ENCODE measurements at regions not wholly inside any gene's neighbourhood (a gene's known extent, or its start where the extent isn't known, plus 50 kb on each side); places are given as distances from the start of the nearest gene placed in this dataset.
"Not testable (repeated sequence)": the region's sequence is repeated elsewhere in the genome, so short reads cannot be mapped to it uniquely, and the experiment has no call there.

- H3K4me1 Mint-ChIP-seq (ENCODE audit: low read depth), result not testable (repeated sequence)
Observed at GRCh38 chr15:88965097-88965496, 51.9 kb upstream of the MFGE8 start.

DNA sequence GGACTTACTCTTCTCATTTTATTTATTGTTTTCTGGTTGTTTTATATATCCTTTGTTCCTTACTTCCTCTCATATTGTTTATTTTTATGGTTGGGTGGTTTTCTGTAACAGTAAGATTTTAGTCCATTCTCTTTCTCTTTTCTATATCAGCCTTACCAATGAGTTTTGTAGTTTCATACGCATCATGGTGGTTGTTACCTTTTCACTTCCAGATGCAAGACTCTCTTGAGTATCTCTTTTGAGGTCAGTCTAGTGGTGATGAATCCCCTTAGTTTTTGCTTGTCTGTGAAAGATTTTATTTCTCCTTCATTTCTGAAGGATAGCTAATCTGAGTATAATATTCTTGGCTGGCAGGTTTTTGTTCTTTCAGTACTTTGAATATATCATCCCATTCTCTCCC is 57.1 kb upstream of the MFGE8 start:
- Mint-ChIP-seq H3K27me3 (ENCODE audit: low read depth) (no peaks in the 10 kb centered on the region), H3K27ac (no peak overlapping the region), H3K4me1 (ENCODE audit: low read depth) (no peaks in the 10 kb centered on the region), H3K36me3 (ENCODE audit: low read depth) (no peaks in the 10 kb centered on the region), H3K9me3 (ENCODE audit: insufficient read depth) (peaks cover 7% of the 10 kb centered on the region), H3K4me3 (no peak overlapping the region)
- ChIA-PET CTCF (no interaction called here), POLR2A (interaction anchor here (0.6 kb wide), 1 partner anchor 557 kb away, joined by 3 read pairs; no protein-coding TSS in a partner anchor)
- ATAC-seq, result no peak
- no peak for DNase-seq

More at GRCh38 chr15:88965097-88965496, 51.9 kb upstream of the MFGE8 start:
- H3K36me3 Mint-ChIP-seq (ENCODE audit: low read depth); POLR2A ChIA-PET; CTCF ChIA-PET; DNase-seq; ATAC-seq; H3K27me3 Mint-ChIP-seq (ENCODE audit: low read depth); H3K4me3 Mint-ChIP-seq; H3K27ac Mint-ChIP-seq: not testable (repeated sequence)
- H3K9me3 Mint-ChIP-seq (ENCODE audit: insufficient read depth), result peaks cover 10% of the 10 kb centered on the region

DNA sequence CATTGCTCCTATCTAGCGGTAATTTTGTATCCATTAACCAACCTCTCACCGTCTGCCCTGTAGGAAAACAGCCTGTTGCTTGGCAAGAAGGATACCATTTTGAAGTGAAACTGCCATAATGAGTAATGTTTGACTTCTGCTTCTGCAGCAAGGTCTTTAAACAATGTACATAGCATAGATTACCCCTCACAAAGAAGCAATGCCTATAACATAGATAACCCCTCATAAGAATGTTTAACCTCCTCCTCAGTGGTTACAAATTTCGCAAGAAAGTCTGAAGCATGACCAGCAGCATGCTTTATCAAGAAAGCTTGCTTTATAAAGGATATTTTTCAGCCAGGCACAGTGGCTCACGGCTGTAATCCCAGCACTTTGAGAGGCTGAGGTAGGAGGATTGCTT is 61.2 kb upstream of the MFGE8 start:
- no peak for ATAC-seq
- no peaks in the 10 kb centered on the region for H3K4me1 Mint-ChIP-seq (ENCODE audit: low read depth)
- H3K4me3 Mint-ChIP-seq, result no peak overlapping the region
- ChIA-PET POLR2A (no interaction called here), CTCF (interaction anchor here (1.4 kb wide), 1 partner anchor 69 kb away, joined by 4 read pairs; no protein-coding TSS in a partner anchor)
- no peak overlapping the region for H3K27ac Mint-ChIP-seq
- no peak for DNase-seq
- H3K9me3 Mint-ChIP-seq (ENCODE audit: insufficient read depth), result peaks cover 3% of the 10 kb centered on the region
- no peaks in the 10 kb centered on the region for H3K36me3 Mint-ChIP-seq (ENCODE audit: low read depth)
- peaks cover 8% of the 10 kb centered on the region for H3K27me3 Mint-ChIP-seq (ENCODE audit: low read depth)

DNA sequence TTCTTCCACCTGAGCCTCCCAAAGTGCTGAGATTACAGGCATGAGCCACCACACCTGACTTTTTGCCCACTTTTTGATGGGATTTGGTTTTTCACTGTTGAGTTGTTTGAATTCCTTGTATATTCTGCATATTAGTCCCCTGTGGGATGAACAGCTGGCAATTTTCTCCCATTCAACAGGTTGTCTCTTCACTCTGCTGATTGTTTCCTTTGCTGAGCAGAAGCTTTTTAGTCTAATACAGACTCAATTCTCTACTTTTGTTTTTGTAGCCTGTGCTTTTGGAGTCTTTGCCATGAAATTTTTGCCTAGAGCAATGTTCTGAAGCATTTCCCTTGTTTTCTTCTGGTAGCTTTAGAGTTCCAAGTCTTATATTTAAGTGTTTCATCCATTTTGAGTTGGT is 62.7 kb upstream of the MFGE8 start:
- ChIA-PET CTCF (no interaction called here), POLR2A (no interaction called here)
- DNase-seq, result no peak
- H3K27me3 Mint-ChIP-seq (ENCODE audit: low read depth), result peaks cover 8% of the 10 kb centered on the region
- H3K4me1 Mint-ChIP-seq (ENCODE audit: low read depth), result no peaks in the 10 kb centered on the region
- H3K4me3 Mint-ChIP-seq, result no peak overlapping the region
- no peaks in the 10 kb centered on the region for H3K36me3 Mint-ChIP-seq (ENCODE audit: low read depth)
- no peak for ATAC-seq
- H3K9me3 Mint-ChIP-seq (ENCODE audit: insufficient read depth), result peaks cover 3% of the 10 kb centered on the region
- no peak overlapping the region for H3K27ac Mint-ChIP-seq

DNA sequence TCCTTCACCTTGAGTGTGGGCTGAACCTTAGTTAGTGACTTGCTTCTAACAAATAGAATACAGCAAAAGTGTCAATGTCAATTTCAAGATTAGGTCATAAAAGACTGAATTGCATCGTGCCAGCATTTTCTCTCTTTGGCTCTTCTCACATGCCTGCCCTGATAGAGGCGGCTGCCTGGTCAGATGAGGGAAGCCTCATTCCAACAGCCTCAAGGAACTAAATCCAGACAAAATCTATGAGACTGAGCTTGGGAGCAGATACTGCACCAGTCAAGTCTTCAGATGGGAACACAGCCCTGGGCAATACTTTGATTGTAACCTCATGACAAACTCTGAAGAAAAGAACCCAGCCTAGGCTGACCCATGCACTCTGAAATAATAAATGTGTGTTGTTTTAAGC is 63.5 kb upstream of the MFGE8 start:
- no peak overlapping the region for H3K4me3 Mint-ChIP-seq
- peaks cover 8% of the 10 kb centered on the region for H3K27me3 Mint-ChIP-seq (ENCODE audit: low read depth)
- no peaks in the 10 kb centered on the region for H3K36me3 Mint-ChIP-seq (ENCODE audit: low read depth)
- DNase-seq (no peak), ATAC-seq (no peak)
- no peaks in the 10 kb centered on the region for H3K4me1 Mint-ChIP-seq (ENCODE audit: low read depth)
- no peak overlapping the region for H3K27ac Mint-ChIP-seq
- POLR2A ChIA-PET, result interaction anchor here (0.9 kb wide), 1 partner anchor 53 kb away, joined by 3 read pairs; no protein-coding TSS in a partner anchor
- CTCF ChIA-PET, result no interaction called here
- H3K9me3 Mint-ChIP-seq (ENCODE audit: insufficient read depth), result no peaks in the 10 kb centered on the region

- Mint-ChIP-seq H3K27ac (no peak overlapping the region), H3K9me3 (ENCODE audit: insufficient read depth) (no peaks in the 10 kb centered on the region), H3K4me3 (no peak overlapping the region), H3K4me1 (ENCODE audit: low read depth) (no peaks in the 10 kb centered on the region), H3K36me3 (ENCODE audit: low read depth) (no peaks in the 10 kb centered on the region), H3K27me3 (ENCODE audit: low read depth) (peaks cover 8% of the 10 kb centered on the region)
- DNase-seq (no peak), ATAC-seq (no peak)
- POLR2A ChIA-PET, result interaction anchor here (0.5 to 0.6 kb wide), 2 partner anchors 348 to 1654 kb away, joined by 3 to 5 read pairs; no protein-coding TSS in a partner anchor
- CTCF ChIA-PET, result interaction anchor here (0.8 to 1.0 kb wide), 2 partner anchors 75 to 198 kb away, joined by 3 read pairs; no protein-coding TSS in a partner anchor
Observed at GRCh38 chr15:88979674-88980073, 66.5 kb upstream of the MFGE8 start.

DNA sequence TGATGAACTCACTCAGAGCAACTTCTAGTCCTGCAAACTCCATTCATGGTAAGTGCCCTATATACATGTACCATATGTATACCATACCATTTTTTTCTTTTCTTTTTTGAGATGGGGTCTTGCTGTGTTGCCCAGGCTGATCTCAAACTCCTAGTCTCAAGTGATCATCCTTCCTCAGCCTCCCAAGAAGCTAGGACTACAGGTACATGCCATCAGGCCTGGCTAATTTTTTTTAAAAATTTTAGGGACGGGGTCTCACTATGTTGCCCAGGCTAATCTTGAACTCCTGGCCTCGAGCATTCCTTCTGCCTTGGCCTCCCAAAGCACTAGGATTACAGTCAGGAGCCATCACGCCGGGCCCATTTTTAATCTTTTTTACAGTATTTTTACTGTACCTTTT is 67.3 kb upstream of the MFGE8 start:
- no peaks in the 10 kb centered on the region for H3K4me1 Mint-ChIP-seq (ENCODE audit: low read depth)
- H3K27ac Mint-ChIP-seq, result no peak overlapping the region
- POLR2A ChIA-PET, result interaction anchor here (0.6 kb wide), 1 partner anchor 349 kb away, joined by 5 read pairs; no protein-coding TSS in a partner anchor
- DNase-seq, result no peak
- H3K4me3 Mint-ChIP-seq, result no peak overlapping the region
- H3K9me3 Mint-ChIP-seq (ENCODE audit: insufficient read depth), result no peaks in the 10 kb centered on the region
- CTCF ChIA-PET, result interaction anchor here (1.0 kb wide), 1 partner anchor 75 kb away, joined by 3 read pairs; no protein-coding TSS in a partner anchor
- H3K36me3 Mint-ChIP-seq (ENCODE audit: low read depth), result no peaks in the 10 kb centered on the region
- H3K27me3 Mint-ChIP-seq (ENCODE audit: low read depth), result peaks cover 7% of the 10 kb centered on the region
- ATAC-seq, result no peak

- CTCF ChIA-PET, result no interaction called here
- Mint-ChIP-seq H3K4me3 (no peak overlapping the region), H3K4me1 (ENCODE audit: low read depth) (no peaks in the 10 kb centered on the region), H3K36me3 (ENCODE audit: low read depth) (no peaks in the 10 kb centered on the region), H3K27ac (no peak overlapping the region), H3K27me3 (ENCODE audit: low read depth) (no peaks in the 10 kb centered on the region), H3K9me3 (ENCODE audit: insufficient read depth) (no peaks in the 10 kb centered on the region)
- DNase-seq (no peak), ATAC-seq (no peak)
- POLR2A ChIA-PET, result no interaction called here
Observed at GRCh38 chr15:88981244-88982215, 68.4 kb upstream of the MFGE8 start.

DNA sequence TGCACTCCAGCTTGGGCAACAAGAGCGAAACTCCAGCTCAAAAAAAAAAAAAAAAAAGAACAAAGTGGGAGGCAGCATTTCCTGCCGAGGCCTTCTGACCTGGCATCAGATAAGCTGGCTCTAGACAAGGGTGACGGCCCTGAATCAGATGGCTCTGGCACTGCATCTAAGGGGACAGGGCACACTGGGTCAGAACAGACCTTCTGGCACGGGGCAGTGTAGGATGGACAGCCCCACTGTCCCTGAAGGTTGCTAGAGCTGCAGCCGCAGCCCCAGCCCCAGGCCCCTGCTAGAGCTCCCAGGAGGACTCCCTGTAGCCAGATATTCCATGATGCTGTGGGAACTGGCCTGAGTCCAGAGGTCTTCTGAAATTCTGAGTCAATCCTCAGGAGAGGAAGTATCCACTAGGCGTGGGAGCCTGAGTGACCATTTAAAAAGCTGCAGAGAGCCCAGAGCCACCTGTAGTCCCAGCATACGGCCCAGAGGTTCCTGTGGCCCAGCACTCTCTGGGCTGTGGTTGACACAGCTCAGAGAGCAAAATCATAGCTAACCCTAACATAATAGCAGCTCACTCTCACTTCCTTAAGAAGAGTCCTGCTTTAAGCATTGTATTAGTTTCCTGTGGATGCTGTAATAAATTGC is 69.2 kb upstream of the MFGE8 start:
- no peaks in the 10 kb centered on the region for H3K27me3 Mint-ChIP-seq (ENCODE audit: low read depth)
- CTCF ChIA-PET, result no interaction called here
- no peaks in the 10 kb centered on the region for H3K9me3 Mint-ChIP-seq (ENCODE audit: insufficient read depth)
- no peak overlapping the region for H3K4me3 Mint-ChIP-seq
- POLR2A ChIA-PET, result no interaction called here
- no peak for DNase-seq
- no peak for ATAC-seq
- no peaks in the 10 kb centered on the region for H3K4me1 Mint-ChIP-seq (ENCODE audit: low read depth)
- no peaks in the 10 kb centered on the region for H3K36me3 Mint-ChIP-seq (ENCODE audit: low read depth)
- H3K27ac Mint-ChIP-seq, result no peak overlapping the region

DNA sequence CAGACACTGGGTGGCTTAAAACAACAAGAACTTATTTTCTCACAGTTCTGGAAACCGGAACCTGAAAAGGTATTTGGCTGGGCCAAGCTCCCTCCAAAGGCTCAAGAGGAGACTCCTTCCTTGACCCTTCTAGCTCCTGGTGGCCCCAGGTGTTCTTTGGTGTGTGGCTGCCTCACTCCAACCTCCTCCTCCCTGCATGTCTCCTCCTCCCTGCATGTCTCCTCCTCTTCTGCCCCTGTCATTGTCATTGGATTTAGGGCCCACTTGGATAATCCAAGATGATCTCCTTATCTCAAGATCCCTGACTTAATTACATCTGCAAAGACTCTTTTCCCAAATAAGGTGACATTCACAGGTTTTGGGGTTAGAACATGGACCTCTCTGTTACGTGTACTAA is 69.8 kb upstream of the MFGE8 start:
- CTCF ChIA-PET, result no interaction called here
- H3K4me1 Mint-ChIP-seq (ENCODE audit: low read depth), result no peaks in the 10 kb centered on the region
- H3K36me3 Mint-ChIP-seq (ENCODE audit: low read depth), result no peaks in the 10 kb centered on the region
- H3K27me3 Mint-ChIP-seq (ENCODE audit: low read depth), result no peaks in the 10 kb centered on the region
- ATAC-seq, result no peak
- H3K27ac Mint-ChIP-seq, result no peak overlapping the region
- no peaks in the 10 kb centered on the region for H3K9me3 Mint-ChIP-seq (ENCODE audit: insufficient read depth)
- POLR2A ChIA-PET, result no interaction called here
- DNase-seq, result no peak
- H3K4me3 Mint-ChIP-seq, result no peak overlapping the region

- Mint-ChIP-seq H3K27ac (no peak overlapping the region), H3K4me3 (no peak overlapping the region), H3K4me1 (ENCODE audit: low read depth) (no peaks in the 10 kb centered on the region), H3K27me3 (ENCODE audit: low read depth) (no peaks in the 10 kb centered on the region), H3K36me3 (ENCODE audit: low read depth) (no peaks in the 10 kb centered on the region), H3K9me3 (ENCODE audit: insufficient read depth) (no peaks in the 10 kb centered on the region)
- POLR2A ChIA-PET, result no interaction called here
- CTCF ChIA-PET, result no interaction called here
- ATAC-seq (no peak), DNase-seq (no peak)
Observed at GRCh38 chr15:88983861-88984429, 70.8 kb upstream of the MFGE8 start.
